HUDEP-2 (cell line): ENCODE measurements at regions not wholly inside any gene's neighbourhood (a gene's known extent, or its start where the extent isn't known, plus 50 kb on each side); places are given as distances from the start of the nearest gene placed in this dataset.

Experiments used
- DNase-seq, 76 experiments: peaks; one replicate each; lab custom pipeline; 2025; ENCODE audit not compliant: unreplicated experiment in 76 of 76; lab: John Stamatoyannopoulos, UW

DNA sequence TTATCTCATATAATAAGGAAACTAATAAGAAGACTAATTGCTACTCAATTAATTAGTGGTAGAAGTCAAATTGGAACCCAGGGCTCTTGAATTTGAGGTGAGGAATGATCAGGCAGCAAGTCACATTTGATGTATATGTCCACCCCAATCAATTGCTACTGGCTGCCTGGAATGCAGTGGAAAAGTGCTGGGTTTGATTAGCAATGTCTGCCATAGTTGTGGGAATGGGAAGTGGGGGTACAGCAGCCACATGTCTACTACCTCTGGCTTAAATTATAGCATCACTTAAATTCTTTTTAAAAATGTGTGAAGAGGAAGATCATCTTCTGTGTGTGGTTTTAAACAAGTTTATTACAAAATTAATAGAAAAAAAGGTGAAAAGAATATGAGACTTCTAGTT, 50.8 kb upstream of the NAV2 start:
- no peak for DNase-seq

DNA sequence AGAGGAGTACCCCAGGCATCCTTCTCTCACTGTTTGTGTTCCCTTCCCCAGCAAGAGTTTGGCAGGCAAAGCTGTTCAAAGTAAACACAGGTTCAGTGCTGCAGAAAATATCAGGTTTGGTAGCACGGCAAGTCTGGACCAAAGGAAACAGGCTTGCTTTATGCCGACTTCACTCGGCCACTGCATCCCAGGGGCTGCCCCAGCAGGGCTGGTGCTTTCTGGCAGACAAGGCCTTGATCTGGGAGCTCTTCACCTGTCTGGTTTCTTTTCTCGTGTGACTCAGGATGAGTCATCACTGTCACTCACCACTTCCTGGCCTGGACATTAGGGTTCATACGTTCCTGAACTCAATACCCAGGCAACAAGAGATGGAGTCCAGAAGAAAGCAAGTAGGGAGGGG, 52.6 kb upstream of the NAV2 start:
- no peak for DNase-seq

DNA sequence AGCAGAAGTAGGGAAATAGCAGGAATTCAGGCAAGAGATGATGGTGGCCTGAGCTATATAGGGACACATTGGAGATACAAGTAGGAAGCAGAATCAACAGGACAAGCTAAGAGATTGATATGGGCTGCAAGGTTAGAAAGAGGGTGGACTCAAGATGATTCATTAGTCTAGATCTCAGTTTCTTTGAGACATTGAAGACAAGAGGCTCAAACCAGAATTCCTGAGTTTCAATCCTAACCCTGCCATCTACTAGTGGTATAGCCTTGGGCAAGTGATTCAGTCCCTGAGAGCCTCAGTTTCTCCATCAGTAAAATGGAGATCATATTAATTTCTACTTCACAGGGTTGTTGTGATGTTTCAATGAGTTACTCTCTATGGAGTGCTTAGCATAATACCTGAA, 53.1 kb upstream of the NAV2 start:
- DNase-seq, result no peak

DNA sequence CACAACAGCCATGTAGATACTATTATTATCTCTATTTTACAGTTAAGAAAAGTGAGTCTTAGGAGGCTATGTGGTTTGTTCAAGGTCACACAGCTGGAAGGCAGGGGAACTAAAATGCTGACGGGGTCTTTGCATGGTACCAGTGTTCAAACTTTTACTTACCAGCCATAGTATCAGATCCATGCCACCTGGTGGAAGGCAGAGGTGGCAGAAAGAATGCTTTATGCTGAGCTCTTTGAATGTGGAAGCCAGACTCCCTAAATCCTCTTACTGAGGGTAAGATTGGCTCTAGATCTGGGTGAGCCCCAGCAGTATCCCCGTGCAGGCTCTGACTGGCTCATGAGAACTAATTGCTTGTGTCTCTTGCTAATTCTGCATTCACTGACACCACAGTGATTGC, 54.3 kb upstream of the NAV2 start:
- no peak for DNase-seq

DNA sequence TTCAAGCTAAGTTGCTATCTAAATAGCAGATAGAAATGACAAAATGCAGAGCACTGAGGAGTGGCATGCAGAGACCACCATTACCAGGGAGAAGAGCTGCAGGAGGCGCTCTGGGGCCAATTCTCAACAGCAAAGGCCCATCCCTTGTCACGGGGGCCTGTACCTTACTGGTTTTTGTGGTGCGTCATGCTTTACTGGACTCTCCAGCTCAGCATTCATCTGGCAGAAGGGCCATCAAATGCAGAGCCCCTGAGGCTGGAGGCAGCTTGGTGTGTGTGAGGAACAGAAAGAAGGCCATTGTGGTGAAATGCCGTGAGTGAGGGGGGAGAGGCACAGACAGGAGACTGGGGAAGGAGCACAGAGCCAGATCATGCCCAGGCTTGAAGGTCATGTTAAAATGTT, 56.5 kb upstream of the NAV2 start:
- DNase-seq, result no peak

DNA sequence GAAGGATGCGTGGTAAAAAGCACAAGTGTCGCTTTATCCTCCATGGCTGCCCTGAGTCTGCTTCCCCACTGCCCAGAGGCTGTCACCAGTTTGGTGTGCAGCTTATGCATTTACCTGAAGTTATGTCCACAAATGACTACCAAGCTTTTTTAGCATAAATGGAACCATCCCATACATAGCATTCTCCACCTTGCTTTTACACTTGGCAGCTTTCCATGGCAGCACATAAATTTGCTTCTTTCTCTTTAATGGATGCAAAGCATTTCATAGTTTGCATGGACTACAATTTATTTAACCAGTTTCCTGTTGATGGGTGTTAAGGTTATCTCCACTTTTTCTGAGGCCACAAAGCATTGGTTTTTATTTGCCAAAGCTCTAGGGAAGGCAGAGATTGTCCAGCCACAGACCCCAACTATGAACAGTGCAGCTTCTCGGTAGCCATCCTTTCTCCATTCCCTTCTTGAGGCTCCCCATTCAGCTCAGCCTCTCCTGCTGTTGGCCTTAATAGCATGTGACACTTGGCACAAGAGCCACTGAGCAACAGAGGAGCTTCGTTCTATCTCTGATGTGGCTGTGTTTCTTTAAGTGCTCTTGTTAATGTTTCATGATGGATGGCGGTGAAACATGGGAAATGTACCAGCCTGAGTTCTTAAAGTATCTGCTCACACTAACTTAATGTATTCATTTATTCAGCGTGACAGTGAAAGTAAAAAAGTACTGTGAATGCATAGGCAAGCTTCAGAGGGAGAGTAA, 59.8 kb upstream of the NAV2 start:
- no peak for DNase-seq

DNA sequence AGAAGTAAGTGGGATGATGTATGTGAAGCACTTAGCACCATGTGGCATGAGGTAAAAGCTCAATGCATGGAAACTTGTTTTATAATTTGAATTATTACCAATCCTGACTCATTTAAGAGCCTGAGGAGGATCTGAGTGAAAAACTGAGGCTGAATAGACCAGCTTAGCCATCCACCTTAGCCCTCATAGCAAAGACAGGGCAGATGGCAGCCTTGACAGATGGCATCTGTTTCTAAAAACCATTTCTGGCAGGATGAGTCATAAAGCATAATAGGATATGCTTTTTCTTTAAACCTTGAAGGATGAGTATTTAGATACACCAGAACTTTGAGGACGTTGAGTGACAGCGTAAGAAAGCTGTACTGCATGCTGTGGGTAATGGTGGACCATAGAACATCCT, 61.0 kb upstream of the NAV2 start:
- no peak for DNase-seq

DNA sequence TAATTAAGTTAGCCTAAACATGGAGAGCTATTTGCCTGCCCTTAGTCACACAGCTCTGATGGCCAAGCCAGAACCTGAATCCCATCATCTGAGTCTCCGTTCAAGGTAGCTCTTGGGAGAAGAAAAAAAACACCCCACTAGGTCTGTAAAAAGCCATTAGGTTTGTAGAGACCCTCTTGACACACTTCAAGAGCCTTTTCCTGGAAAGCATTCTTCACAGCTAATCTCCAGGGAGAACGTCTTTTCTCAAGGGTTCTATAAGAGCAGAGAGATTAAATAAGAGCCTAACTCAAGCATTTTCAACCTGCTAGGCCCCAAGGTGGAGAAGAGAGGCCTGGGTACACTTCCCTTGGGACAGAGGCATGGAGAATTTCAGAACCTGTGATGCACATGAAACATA, 61.6 kb upstream of the NAV2 start:
- DNase-seq, result no peak

DNA sequence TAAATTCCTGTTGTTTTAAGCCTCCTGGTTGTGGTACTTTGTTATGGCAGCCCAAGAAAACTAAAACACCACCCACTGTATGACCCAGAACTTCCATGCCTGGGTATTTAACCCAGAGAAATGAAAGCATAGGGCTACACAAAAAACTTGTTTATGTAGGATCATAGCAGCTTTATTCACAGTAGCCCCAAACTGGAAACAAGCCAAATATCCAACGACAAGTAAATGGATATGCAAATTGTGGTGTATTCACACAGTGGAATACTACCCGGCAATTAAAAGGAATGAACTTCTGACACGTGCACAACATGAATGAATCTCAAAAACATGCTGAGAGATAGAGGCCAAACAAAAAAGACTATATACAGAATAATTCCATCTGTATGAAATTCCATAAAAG, 62.2 kb upstream of the NAV2 start:
- DNase-seq, result no peak

DNA sequence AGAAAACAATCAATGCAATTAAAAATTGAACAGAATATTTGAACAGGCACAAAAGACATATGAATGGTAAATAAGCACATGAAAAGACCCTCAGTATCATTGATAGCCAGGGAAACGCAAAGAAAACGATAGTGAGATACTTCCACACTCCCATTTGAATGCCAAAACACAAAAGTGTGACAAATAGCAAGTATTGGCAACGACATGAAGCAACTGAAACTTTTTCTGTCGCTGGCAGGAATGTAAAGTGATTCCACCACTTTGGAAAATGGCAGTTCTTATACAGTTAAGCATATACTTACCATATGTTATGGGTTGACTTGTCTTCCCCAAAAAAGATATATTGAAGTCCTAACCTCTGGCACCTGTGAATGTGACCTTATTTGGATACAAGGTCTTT, 62.9 kb upstream of the NAV2 start:
- no peak for DNase-seq

DNA sequence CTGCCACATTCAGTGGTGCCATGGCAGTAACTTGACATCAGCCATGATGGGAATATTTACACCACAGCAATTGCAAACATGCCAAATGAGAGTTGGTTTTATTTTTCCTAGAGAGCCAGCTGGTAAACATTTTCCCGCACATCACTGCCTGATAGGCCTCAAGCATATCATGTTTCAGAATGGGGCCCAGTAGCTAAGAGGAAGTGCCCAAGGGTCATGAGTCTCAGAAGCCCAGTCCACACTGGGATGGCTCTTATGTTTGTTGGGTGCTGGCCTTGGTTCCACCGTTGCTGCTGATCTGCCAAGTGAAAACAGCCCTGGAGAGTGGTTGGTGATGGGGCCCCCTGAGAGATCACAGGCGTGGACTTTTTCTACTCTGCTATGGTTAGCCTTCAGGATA, 64.3 kb upstream of the NAV2 start:
- DNase-seq, result no peak

DNA sequence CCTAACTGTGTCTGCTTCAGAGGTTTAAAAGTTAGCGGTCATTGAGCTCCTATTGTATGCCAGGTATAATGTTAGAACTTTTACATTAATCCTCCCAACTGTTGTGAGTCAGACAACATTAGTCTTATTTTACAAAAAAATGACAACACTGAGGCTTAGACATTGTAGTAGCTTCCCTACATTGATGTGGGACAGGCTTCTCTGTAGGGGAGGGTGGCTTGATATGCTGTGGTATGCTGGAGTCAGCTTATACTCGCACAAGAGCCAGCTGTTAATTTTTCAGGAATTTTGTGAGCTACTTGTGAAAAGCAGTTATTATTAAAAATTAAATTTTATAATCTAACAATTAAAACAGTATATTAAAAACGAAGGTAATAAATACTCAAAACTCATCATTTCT, 64.8 kb upstream of the NAV2 start:
- no peak for DNase-seq

DNA sequence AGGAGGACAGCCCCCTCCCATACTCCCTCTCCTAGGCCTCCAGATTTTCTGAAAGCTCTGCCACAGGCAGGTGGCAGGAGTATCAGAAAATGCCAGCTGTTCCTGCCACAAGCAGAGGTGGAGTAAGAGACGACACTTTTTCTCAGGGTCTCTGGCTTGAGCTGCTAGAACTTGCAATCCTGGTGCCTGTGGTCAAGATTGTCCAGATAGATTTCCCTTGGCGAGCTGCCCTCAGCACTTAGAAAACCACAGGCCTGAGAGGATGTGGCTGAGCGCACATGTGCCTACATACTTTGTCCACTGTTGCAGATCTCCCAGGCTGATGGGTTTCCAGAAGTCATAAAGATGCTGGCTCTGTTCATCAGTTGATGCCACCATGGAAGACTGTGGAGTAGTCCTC, 65.7 kb upstream of the NAV2 start:
- DNase-seq, result no peak

DNA sequence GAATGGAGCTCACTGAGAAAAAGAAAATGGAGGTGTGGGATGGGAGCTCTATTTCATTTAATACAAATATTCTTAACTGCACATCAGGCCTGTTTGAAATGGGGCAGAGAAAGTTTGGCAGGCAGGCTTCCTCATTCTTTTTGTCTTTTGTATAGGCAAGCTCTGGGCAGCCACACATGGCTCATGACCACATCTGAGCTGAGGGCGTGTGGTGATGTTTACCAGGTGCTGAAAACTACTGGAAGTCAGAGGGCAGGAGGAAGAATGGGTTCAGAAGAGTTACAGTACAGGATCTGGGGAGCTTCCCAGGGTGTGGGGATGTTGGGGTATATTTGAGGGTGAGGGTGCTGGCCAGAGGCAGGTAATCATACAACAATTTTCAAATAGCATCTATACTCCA, 66.3 kb upstream of the NAV2 start:
- DNase-seq, result no peak

DNA sequence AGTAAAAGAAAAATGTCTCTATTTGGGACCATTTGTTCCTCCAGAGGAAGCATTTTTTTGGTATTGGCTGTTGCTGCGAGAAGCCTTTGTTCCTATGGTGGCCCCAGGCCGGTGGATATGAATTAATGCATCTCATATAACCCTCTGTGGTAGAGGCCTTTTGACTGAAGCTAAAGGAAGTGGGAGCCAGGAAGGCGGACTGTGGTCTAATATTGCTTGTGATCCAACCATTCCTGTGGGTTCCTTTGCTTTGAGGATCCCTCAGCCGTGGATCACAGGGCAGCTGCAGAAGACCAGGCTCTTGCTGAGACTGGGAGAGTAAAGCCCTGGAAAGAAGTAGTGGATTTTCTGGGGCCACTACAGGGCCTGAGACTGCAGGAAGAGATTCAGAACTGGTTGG, 68.3 kb upstream of the NAV2 start:
- DNase-seq, result no peak

DNA sequence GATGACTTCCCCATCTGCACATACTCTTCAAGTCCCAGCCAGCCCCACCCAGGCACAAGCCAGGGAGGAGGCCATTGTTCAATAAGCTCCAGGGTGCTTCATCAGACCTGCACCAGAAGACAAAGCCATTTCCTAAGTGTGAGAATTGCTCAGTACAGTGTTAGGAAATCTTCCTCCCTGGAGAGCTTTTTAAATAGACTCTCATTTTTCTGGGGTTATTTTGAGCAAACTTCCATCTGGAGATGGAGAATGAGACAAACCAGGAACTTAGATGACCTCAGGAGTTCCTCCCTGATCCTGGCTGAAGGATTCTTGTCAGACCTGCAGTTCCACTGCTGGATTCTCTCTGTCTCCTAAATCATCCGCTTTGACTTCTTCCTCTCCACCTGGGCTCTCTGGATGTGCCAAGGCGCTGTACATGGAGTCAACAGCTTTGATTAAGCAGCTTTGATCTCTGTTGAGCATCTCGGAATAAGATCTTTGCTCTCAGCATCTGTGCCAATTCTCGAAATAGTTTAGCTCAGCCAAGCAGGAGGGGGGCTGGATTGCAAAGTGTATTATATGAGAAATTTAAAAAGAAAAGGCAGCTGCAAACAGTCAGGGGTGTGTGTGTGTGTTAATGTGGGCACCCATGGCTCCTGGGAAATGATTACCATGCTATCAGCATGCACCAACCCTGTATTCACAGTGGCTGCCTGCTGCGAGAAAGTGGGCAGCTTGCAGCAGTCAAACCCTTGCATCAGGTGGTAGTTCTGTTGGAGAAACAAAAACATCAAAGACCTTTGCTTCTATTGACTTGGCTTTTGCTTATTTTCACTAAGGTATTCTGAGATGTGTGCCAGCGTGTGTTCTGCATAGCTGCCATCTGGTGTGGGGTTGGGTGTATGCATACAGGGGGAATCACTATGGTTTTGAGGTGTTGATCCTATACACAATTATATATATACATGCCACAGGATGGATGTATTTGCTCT, 70.2 kb upstream of the NAV2 start:
- DNase-seq, result no peak

DNA sequence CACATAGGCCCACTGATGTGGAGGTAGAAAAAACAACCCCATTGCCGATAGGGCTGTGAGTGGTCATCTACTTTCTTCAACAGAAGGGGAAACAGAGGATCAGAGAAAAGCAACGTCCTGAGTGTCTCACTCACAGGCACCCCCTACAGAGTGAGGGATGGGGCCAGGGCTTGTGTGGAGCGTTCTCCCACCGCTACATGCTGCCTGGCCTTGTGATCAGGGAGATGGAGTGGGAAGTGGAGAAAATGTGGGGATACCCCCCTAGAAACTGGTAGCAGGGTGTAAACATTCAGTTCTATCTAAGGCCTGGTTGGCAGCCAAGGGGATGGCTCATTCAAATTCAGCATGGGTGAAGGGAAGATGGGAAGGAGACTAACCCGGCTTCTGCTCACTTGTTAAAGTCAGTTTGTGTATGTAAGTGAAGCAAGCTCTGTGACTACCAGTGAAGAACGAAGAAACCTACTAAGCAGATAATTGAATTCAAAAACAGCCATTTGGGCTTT, 73.0 kb upstream of the NAV2 start:
- DNase-seq, result no peak

DNA sequence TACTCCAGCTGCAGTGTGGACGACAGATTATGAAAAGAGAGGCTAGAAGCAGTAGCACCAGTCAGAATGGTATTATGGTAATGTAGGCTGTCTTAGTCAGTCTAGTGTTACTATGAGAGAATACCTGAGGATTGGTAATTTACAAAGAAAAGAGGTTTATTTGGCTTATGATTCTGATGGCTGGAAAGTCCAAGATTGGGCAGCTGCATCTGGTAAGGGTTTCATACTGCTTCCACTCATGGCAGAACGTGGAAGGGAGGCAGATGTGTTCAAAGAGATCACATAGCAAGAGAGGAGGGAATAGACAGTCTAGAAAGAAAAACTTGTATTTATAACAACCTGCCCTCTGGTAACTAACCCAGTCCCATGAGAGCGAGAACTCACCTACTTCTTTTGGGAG, 77.3 kb upstream of the NAV2 start:
- DNase-seq, result no peak

DNA sequence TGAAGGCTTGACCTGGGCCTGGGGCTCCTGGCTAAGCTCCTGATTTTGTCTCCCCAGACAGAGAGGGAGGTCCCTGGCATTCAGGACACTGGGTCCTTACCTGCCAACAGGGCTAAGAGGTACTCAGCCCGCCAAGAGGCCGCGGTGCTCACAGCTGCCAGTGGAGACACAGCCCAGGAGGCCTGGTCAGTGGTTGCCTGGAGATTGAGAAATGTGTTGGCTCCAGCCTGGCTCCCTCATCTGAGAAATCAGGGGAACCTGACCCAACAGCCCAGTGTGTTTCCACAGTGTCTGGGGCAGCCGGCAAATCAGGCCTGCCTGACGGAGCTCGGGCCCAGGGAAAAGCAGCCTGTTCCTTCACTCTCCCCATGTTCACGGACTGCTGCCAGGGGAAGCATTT, 79.4 kb upstream of the NAV2 start:
- DNase-seq, result no peak

DNA sequence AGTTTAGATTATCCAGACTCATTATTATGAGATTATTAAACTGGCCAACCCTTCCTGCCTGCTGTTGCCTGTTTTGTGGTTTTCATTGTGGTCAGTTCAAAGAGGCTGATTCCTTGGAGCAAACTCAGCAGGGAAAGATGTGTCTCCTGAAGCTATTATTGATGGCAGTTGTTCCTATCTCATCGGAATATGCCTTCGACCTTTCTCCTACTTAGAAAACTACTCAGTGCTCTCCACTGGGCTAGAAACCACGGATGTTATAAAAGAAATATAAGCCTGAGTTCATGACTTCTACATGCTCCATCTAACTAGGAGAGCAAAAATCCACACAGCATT, 80.2 kb upstream of the NAV2 start:
- no peak for DNase-seq

DNA sequence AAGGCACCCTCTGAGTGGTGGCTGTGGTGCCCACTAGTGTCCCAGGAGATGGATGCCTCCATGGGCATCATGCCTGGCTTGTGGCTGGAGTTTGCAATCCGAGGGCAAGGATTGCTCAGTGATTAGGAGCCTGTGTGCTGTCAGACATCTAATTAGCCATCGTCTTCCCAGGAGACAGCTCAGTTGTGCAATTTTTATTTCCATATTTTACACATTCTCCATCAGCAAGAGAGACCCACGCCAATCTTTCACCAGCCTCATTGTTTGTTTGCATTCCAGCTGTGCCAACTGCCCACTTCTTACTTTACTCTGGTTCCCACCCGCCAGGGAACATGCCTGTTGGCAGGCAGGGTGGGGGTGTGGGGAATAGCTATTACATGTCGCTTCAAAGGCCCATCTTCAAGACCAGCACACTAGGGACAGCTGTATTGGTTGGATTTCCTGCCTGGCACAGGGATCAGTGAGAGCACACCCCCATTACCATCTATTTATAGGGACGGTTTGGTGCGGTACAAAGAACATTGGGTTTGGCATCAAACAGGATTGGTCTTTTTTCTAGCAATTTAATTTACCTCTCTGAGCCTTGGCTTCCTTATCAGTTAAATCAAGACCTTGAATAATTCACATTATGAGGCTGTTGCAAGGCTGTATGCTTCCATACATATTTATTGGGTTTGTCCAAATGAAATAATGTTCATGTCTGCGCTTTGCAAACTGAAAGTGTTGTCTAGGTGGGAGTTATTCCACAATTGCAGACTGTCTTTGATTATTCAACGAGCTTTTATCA, 80.7 kb upstream of the NAV2 start:
- DNase-seq, result no peak
